ENCODE measurements at regions not wholly inside any gene's neighbourhood (a gene's known extent, or its start where the extent isn't known, plus 50 kb on each side); places are given as distances from the start of the nearest gene placed in this dataset.

DNA sequence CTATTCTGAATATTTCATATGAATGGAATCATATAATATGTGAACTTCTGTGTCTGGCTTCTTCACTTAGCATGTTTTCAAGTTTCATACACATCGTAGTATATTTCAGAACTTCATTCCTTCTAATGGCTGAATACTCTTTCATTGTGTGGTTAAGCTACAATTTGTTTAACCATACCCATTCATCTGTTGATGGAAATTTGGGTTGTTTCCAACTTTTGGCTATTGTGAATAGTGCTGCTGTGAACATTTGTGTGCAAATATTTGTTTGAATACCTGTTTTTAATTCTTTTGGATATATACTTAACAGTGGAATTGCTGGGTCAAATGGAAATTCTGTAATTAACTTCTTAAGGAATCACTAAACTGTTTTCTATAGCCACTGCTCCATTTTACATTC is 86.0 kb upstream of the MDFIC start (continued):
- TF ChIP-seq, protein P1, sequence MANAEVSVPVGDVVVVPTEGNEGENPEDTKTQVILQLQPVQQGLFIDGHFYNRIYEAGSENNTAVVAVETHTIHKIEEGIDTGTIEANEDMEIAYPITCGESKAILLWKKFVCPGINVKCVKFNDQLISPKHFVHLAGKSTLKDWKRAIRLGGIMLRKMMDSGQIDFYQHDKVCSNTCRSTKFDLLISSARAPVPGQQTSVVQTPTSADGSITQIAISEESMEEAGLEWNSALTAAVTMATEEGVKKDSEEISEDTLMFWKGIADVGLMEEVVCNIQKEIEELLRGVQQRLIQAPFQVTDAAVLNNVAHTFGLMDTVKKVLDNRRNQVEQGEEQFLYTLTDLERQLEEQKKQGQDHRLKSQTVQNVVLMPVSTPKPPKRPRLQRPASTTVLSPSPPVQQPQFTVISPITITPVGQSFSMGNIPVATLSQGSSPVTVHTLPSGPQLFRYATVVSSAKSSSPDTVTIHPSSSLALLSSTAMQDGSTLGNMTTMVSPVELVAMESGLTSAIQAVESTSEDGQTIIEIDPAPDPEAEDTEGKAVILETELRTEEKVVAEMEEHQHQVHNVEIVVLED (CRISPR knock-in tag; IDR thresholded peaks at IDR 0.05): no peak

DNA sequence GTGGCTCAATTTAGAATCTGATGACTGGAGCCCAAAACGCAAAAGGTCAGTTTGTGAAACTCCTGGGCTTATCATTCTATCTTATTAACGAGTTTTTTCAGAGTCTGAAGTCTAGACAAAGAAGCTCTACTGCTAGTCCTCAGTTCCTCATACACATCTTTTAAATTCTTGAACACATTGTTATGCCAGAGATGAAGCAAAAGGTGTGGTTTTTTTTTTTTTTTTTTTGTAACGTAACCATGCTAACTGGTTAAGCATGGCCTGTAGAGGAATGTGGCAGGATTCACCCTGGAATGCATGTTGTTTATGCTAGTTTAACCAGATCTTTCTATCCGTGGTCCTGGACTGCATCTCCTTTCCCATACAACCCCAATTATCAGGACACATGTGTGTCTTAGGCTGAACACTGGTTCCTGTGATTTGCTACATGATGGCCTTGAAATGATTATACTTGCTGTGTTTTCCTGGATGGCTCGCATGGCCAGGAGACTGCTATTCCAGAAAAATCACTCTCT is 79.3 kb upstream of the MDFIC start:
- CTCF ChIA-PET (ENCODE audit: low intra/inter-chr PET ratio): no interaction called here
- no peak for TF ChIP-seq ELF2 (CRISPR knock-in tag; IDR thresholded peaks at IDR 0.05)
- no peak for TF ChIP-seq NFE2L1 (tag; IDR thresholded peaks at IDR 0.05; ENCODE audit: borderline replicate concordance, low read depth)
- no peak for TF ChIP-seq ZNF384 (IDR thresholded peaks at IDR 0.05; ENCODE audit: low read depth, low read length)
- TF ChIP-seq, protein P2, sequence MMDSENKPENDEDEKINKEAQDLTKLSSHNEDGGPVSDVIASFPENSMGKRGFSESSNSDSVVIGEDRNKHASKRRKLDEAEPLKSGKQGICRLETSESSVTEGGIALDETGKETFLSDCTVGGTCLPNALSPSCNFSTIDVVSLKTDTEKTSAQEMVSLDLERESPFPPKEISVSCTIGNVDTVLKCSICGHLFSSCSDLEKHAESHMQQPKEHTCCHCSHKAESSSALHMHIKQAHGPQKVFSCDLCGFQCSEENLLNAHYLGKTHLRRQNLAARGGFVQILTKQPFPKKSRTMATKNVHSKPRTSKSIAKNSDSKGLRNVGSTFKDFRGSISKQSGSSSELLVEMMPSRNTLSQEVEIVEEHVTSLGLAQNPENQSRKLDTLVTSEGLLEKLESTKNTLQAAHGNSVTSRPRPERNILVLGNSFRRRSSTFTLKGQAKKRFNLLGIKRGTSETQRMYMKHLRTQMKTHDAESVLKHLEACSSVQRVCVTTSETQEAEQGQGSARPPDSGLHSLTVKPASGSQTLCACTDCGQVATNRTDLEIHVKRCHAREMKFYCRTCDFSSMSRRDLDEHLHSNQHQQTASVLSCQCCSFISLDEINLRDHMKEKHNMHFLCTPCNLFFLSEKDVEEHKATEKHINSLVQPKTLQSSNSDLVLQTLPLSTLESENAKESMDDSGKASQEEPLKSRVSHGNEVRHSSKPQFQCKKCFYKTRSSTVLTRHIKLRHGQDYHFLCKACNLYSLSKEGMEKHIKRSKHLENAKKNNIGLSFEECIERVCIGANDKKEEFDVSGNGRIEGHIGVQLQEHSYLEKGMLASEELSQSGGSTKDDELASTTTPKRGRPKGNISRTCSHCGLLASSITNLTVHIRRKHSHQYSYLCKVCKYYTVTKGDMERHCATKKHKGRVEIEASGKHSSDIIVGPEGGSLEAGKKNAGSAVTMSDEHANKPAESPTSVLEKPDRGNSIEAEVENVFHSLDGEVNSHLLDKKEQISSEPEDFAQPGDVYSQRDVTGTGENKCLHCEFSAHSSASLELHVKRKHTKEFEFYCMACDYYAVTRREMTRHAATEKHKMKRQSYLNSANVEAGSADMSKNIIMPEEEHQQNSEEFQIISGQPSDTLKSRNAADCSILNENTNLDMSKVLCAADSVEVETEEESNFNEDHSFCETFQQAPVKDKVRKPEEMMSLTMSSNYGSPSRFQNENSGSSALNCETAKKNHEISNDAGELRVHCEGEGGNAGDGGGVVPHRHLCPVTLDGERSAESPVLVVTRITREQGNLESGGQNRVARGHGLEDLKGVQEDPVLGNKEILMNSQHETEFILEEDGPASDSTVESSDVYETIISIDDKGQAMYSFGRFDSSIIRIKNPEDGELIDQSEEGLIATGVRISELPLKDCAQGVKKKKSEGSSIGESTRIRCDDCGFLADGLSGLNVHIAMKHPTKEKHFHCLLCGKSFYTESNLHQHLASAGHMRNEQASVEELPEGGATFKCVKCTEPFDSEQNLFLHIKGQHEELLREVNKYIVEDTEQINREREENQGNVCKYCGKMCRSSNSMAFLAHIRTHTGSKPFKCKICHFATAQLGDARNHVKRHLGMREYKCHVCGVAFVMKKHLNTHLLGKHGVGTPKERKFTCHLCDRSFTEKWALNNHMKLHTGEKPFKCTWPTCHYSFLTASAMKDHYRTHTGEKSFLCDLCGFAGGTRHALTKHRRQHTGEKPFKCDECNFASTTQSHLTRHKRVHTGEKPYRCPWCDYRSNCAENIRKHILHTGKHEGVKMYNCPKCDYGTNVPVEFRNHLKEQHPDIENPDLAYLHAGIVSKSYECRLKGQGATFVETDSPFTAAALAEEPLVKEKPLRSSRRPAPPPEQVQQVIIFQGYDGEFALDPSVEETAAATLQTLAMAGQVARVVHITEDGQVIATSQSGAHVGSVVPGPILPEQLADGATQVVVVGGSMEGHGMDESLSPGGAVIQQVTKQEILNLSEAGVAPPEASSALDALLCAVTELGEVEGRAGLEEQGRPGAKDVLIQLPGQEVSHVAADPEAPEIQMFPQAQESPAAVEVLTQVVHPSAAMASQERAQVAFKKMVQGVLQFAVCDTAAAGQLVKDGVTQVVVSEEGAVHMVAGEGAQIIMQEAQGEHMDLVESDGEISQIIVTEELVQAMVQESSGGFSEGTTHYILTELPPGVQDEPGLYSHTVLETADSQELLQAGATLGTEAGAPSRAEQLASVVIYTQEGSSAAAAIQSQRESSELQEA (IDR thresholded peaks at IDR 0.05; ENCODE audit: low read depth): no peak
- TF ChIP-seq, protein P3, sequence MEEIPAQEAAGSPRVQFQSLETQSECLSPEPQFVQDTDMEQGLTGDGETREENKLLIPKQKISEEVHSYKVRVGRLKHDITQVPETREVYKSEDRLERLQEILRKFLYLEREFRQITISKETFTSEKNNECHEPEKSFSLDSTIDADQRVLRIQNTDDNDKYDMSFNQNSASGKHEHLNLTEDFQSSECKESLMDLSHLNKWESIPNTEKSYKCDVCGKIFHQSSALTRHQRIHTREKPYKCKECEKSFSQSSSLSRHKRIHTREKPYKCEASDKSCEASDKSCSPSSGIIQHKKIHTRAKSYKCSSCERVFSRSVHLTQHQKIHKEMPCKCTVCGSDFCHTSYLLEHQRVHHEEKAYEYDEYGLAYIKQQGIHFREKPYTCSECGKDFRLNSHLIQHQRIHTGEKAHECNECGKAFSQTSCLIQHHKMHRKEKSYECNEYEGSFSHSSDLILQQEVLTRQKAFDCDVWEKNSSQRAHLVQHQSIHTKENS (CRISPR knock-in tag; IDR thresholded peaks at IDR 0.05): no peak
- TF ChIP-seq, protein P4, sequence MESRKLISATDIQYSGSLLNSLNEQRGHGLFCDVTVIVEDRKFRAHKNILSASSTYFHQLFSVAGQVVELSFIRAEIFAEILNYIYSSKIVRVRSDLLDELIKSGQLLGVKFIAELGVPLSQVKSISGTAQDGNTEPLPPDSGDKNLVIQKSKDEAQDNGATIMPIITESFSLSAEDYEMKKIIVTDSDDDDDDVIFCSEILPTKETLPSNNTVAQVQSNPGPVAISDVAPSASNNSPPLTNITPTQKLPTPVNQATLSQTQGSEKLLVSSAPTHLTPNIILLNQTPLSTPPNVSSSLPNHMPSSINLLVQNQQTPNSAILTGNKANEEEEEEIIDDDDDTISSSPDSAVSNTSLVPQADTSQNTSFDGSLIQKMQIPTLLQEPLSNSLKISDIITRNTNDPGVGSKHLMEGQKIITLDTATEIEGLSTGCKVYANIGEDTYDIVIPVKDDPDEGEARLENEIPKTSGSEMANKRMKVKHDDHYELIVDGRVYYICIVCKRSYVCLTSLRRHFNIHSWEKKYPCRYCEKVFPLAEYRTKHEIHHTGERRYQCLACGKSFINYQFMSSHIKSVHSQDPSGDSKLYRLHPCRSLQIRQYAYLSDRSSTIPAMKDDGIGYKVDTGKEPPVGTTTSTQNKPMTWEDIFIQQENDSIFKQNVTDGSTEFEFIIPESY (CRISPR knock-in tag; IDR thresholded peaks at IDR 0.05): no peak
- no peak for TF ChIP-seq NCOA1 (IDR thresholded peaks at IDR 0.05; ENCODE audit: low read depth)

More for the DNA sequence above, 79.3 kb upstream of the MDFIC start:
- no peaks in the 10 kb centered on the region for H3K36me3 ChIP-seq (ENCODE audit: control insufficient read depth, insufficient read depth, low read length)
- no peaks in the 10 kb centered on the region for H3K9me1 ChIP-seq (ENCODE audit: control insufficient read depth, insufficient read depth, low read length)
- POLR2A ChIA-PET: no interaction called here
- in situ Hi-C loops (cut with MboI) (no loop called here), intact Hi-C loops (cut with micrococcal nuclease) (no loop called here)
- H4K20me1 ChIP-seq (replicated peaks; ENCODE audit: control insufficient read depth, insufficient read depth, low read length): no peaks in the 10 kb centered on the region
- H2AFZ ChIP-seq (ENCODE audit: low read depth, low read length): no peak overlapping the region
- ATAC-seq (no peak), FAIRE-seq (no peak), DNase-seq (ENCODE audit: extremely low read depth in 1 of 4, low spot score in 3 of 4) (no peak)
- no TSS peak for BruUV-seq (replicated peaks)
- H3K4me3 ChIP-seq: no peak overlapping the region
- no peaks in the 10 kb centered on the region for H3K27me3 ChIP-seq (ENCODE audit: control insufficient read depth in 2 of 2, insufficient read depth in 2 of 2, low read length in 2 of 2)
- H3K4me2 ChIP-seq (ENCODE audit: insufficient read depth, low read length): no peak overlapping the region
- no peaks in the 10 kb centered on the region for H3K79me2 ChIP-seq (ENCODE audit: control insufficient read depth, insufficient read depth, low read length)
- no peak overlapping the region for H3K27ac ChIP-seq (ENCODE audit: extremely low read depth, low read depth, low read length)
- no peaks in the 10 kb centered on the region for H3K9me3 ChIP-seq (replicated peaks; ENCODE audit: control insufficient read depth, insufficient read depth, low read depth, low read length)
- H3K9ac ChIP-seq (ENCODE audit: insufficient read depth in 1 of 2, low read depth in 2 of 2, low read length in 2 of 2): no peak overlapping the region
- WGBS (ENCODE audit: insufficient coverage, low coverage, missing lambda C conversion rate): 3% methylated on average over 5 of the region's 5 CpGs
- H3K4me1 ChIP-seq (replicated peaks in 1 of 2; ENCODE audit: control insufficient read depth in 2 of 2, insufficient read depth in 2 of 2, low read length in 2 of 2): no peaks in the 10 kb centered on the region
